HG03460 (cell line): ENCODE measurements at regions not wholly inside any gene's neighbourhood (a gene's known extent, or its start where the extent isn't known, plus 50 kb on each side); places are given as distances from the start of the nearest gene placed in this dataset.
"Not testable (repeated sequence)": the region's sequence is repeated elsewhere in the genome, so short reads cannot be mapped to it uniquely, and the experiment has no call there.

Experiments
- ATAC-seq: cut with Tn5 transposase; IDR thresholded peaks from one replicate; pipeline ENCODE4 v1.9.1; 2021; ENCODE audit not compliant: unreplicated experiment

- no peak for ATAC-seq
Measured at GRCh38 chr4:32589853-32590252, 1869.7 kb downstream of the PCDH7 start.

GRCh38 chr4:32597354-32597753, 1877.2 kb downstream of the PCDH7 start:
- ATAC-seq, result no peak

GRCh38 chr4:32601848-32602247, 1881.7 kb downstream of the PCDH7 start:
- no peak for ATAC-seq

- ATAC-seq, result no peak
Measured at GRCh38 chr4:32607978-32608377, 1887.8 kb downstream of the PCDH7 start.

DNA sequence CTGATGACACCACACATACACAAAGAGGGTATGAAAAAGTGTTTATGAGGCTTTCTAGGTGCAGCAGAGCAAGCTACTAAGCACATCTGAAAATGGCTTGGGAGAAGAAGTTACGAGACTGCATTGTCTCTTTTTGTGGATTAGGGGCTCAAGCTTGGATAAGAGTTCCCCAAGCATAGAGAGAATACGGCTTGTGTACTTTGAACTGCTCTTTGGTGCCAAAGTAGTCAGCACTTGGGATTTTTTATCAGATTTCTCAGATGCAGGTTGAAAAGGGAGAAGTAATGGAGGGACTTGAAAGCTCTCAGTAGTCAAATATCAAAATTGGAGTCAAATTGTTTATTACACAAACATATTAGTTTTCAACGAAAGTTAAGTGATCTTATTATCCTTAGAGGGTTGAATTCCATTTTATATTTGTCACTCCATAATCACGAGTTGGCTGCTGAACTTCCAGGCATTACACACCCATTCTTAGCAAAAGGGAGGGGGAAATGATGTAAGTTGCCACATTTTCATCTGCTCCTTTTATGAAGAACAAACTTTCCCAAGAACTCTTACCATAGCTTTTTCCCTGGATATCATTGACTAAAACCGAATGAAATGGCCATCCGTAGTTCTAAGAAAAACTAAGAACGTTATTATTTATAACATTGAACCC, 1904.9 kb downstream of the PCDH7 start:
- ATAC-seq, result no peak

- no peak for ATAC-seq
Measured at GRCh38 chr4:32625687-32626337, 1905.6 kb downstream of the PCDH7 start.

DNA sequence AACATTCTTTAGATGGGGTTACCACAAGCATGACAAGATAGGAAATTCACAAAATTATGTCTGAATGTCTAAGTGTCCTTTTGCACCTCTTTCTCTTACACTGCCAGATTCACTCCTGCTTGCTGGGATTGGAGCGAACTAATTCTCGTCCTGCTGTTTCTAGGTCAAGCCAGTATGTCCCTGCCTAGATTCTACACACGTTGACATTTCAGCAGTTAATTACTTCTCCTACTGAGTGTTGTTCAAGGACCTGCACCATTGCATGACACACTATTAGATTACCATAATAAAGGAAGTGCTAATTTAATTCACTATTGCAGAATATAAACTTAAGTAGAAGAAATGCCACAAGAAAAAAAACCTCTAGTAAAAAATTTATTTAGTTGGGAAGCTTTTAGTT, 1911.7 kb downstream of the PCDH7 start:
- no peak for ATAC-seq

DNA sequence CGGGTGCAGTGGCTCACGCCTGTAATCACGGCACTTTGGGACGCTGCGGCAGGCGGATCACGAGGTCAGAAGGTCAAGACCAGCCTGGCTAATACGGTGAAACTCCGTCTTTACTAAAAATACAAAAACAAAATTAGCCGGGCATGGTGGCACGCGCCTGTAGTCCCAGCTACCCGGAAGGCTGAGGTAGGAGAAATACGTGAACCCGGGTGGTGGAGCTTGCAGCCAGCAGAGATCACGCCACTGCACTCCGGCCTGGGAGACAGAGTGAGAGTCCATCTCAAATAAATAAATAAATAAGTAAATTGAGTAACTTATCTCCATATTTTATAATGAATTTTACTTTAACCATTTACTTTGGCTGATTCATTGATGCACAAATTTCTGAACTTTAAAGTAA, 1913.3 kb downstream of the PCDH7 start:
- no peak for ATAC-seq

- no peak for ATAC-seq
Measured at GRCh38 chr4:32645653-32646052, 1925.5 kb downstream of the PCDH7 start.

- ATAC-seq, result no peak
Measured at GRCh38 chr4:32658019-32658418, 1937.8 kb downstream of the PCDH7 start.

GRCh38 chr4:32661229-32661628, 1941.1 kb downstream of the PCDH7 start:
- ATAC-seq, result no peak

GRCh38 chr4:32662803-32663202, 1942.6 kb downstream of the PCDH7 start:
- ATAC-seq, result no peak

GRCh38 chr4:32672359-32672758, 1952.2 kb downstream of the PCDH7 start:
- ATAC-seq, result no peak

- no peak for ATAC-seq
Measured at GRCh38 chr4:32680946-32681345, 1960.8 kb downstream of the PCDH7 start.

DNA sequence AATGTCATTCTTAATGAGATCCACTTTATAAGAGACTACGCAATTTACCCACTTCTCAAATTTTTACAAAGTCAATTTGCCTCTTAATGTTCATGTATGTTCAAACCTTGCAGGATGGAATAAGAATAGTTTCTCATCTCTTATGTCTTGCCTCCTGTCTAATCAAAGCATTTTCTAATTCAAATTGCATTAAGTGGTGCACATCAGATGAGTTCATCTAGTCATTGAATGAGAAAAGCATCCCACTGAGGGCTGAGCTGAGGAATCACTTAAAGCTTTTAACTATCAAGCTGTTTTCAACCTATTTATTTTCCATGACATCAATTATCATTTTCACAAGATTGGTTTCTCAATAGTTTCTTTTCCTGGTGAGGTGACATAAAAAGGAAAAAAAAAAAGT, 1964.0 kb downstream of the PCDH7 start:
- no peak for ATAC-seq

GRCh38 chr4:32686123-32686522, 1966.0 kb downstream of the PCDH7 start:
- no peak for ATAC-seq

GRCh38 chr4:32689518-32689917, 1969.3 kb downstream of the PCDH7 start:
- ATAC-seq, result no peak

- no peak for ATAC-seq
Measured at GRCh38 chr4:32697281-32697814, 1977.2 kb downstream of the PCDH7 start.

GRCh38 chr4:32700838-32701237, 1980.7 kb downstream of the PCDH7 start:
- no peak for ATAC-seq

DNA sequence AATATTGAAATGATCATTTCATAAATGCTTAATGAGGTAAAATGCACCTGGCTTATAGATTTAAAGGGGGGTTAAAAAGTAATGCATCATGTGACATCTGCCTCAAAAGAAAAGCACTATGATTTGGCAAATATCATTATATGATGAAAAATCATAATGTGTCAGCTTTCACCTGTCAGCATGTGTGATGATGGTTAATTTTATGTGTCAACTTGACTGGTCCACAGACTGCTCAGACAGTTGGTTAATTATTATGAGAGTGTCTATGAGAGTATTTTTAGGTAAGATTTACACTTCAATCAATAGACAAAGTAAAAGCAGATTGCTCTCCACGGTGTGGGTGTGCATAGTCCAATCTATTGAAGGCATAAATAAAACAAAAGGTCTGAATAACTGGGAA, 1986.7 kb downstream of the PCDH7 start:
- no peak for ATAC-seq

GRCh38 chr4:32716090-32716620, 1996.0 kb downstream of the PCDH7 start:
- ATAC-seq, result not testable (repeated sequence)

GRCh38 chr4:32735856-32736590, 2015.9 kb downstream of the PCDH7 start:
- ATAC-seq, result no peak
